Mesenchymal stem cell (in vitro differentiated cells and primary cell): ENCODE measurements at regions not wholly inside any gene's neighbourhood (a gene's known extent, or its start where the extent isn't known, plus 50 kb on each side); places are given as distances from the start of the nearest gene placed in this dataset.
A peak's percentile ranks its signal among the peaks of the same experiment; 100 is the strongest.

Experiments used
- DNase-seq: peaks from one replicate; pipeline ENCODE4 v3.0.0-alpha.2; 2013
- H2AFZ ChIP-seq: one replicate; pipeline ENCODE4 v1.6.1; 2013; ENCODE audit warnings: low read depth, mild to moderate bottlenecking, control low read depth, inconsistent platforms, low read length, moderate library complexity
- H2AK5ac ChIP-seq: 2 replicates; pipeline ENCODE4 v1.6.1; 2013; ENCODE audit warnings: low read length, moderate library complexity, mild to moderate bottlenecking, inconsistent platforms; ENCODE audit not compliant: severe bottlenecking
- H2BK120ac ChIP-seq: one replicate; pipeline ENCODE4 v1.6.1; 2013; ENCODE audit warnings: low read depth, mild to moderate bottlenecking, inconsistent platforms, low read length, moderate library complexity
- H2BK12ac ChIP-seq, 2 experiments: one replicate each; pipeline ENCODE4 v1.6.1; 2013; ENCODE audit warnings: inconsistent platforms in 2 of 2, low read length in 2 of 2, mild to moderate bottlenecking in 2 of 2, moderate library complexity in 2 of 2, control low read depth in 1 of 2
- H2BK15ac ChIP-seq: one replicate; pipeline ENCODE4 v1.6.1; 2013; ENCODE audit warnings: mild to moderate bottlenecking, low read depth, inconsistent platforms; ENCODE audit not compliant: poor library complexity, severe bottlenecking
- H2BK5ac ChIP-seq: 2 replicates; pipeline ENCODE4 v1.6.1; 2013; ENCODE audit warnings: low read depth, mild to moderate bottlenecking, low read length, control low read depth, inconsistent platforms; ENCODE audit not compliant: poor library complexity, severe bottlenecking
- H3K14ac ChIP-seq, 2 experiments: one replicate each; pipeline ENCODE4 v1.6.1; 2013; ENCODE audit warnings: inconsistent platforms in 2 of 2, low read length in 2 of 2, control low read depth in 1 of 2, mild to moderate bottlenecking in 1 of 2, moderate library complexity in 1 of 2
- H3K18ac ChIP-seq, 2 experiments: one replicate each; pipeline ENCODE4 v1.6.1; 2013; ENCODE audit warnings: inconsistent platforms in 2 of 2, low read length in 2 of 2, control low read depth in 1 of 2, low read depth in 1 of 2, mild to moderate bottlenecking in 1 of 2
- H3K23ac ChIP-seq, 2 experiments: one replicate each; pipeline ENCODE4 v1.6.1; 2013; ENCODE audit warnings: inconsistent platforms in 2 of 2, low read length in 2 of 2, mild to moderate bottlenecking in 2 of 2, moderate library complexity in 2 of 2, control low read depth in 1 of 2
- H3K27ac ChIP-seq: 2 replicates; pipeline ENCODE4 v1.5.1; 2013; ENCODE audit warnings: mild to moderate bottlenecking, moderate library complexity, low read length, control low read depth, inconsistent platforms; ENCODE audit not compliant: poor library complexity, severe bottlenecking
- H3K27me3 ChIP-seq, 2 experiments: 2 replicates each; pipeline versions ENCODE4 v1.6.1 to v1.7.0; 2013; ENCODE audit warnings: low read length in 2 of 2, mild to moderate bottlenecking in 2 of 2, moderate library complexity in 2 of 2, control low read depth in 1 of 2, inconsistent platforms in 1 of 2; ENCODE audit not compliant: control insufficient read depth in 1 of 2, insufficient read depth in 1 of 2
- H3K36me3 ChIP-seq, 2 experiments: 2 replicates each; pipeline versions ENCODE4 v1.6.1 to v1.7.0; 2013; ENCODE audit warnings: low read length in 2 of 2, control low read depth in 1 of 2, inconsistent platforms in 1 of 2, low read depth in 1 of 2, mild to moderate bottlenecking in 1 of 2; ENCODE audit not compliant: insufficient read depth in 2 of 2, control insufficient read depth in 1 of 2
- H3K4ac ChIP-seq, 2 experiments: one replicate each; pipeline ENCODE4 v1.6.1; 2013; ENCODE audit warnings: inconsistent platforms in 2 of 2, low read length in 2 of 2, mild to moderate bottlenecking in 2 of 2, moderate library complexity in 2 of 2, control low read depth in 1 of 2, low read depth in 1 of 2
- H3K4me1 ChIP-seq: 2 replicates; pipeline ENCODE4 v1.6.1; 2013; ENCODE audit warnings: low read depth, low read length, control low read depth; ENCODE audit not compliant: control insufficient read depth, insufficient read depth
- H3K4me2 ChIP-seq: 2 replicates; pipeline ENCODE4 v1.6.1; 2013; ENCODE audit warnings: low read length, mild to moderate bottlenecking, inconsistent platforms; ENCODE audit not compliant: poor library complexity, severe bottlenecking
- H3K4me3 ChIP-seq, 2 experiments: 2 replicates each; pipeline versions ENCODE4 v1.5.1 to v1.7.0; 2013; ENCODE audit warnings: low read length in 2 of 2, mild to moderate bottlenecking in 2 of 2, control low read depth in 1 of 2, low read depth in 1 of 2; ENCODE audit not compliant: insufficient read depth in 1 of 2
- H3K79me1 ChIP-seq: replicated peaks from 2 replicates; pipeline ENCODE4 v1.6.1; 2013; ENCODE audit warnings: mild to moderate bottlenecking, control low read depth, low read length, inconsistent platforms; ENCODE audit not compliant: poor library complexity, severe bottlenecking
- H3K9ac ChIP-seq: 2 replicates; pipeline ENCODE4 v1.7.0; 2013; ENCODE audit warnings: mild to moderate bottlenecking, low read length, moderate library complexity
- H3K9me3 ChIP-seq: 2 replicates; pipeline ENCODE4 v1.7.0; 2013; ENCODE audit warnings: mild to moderate bottlenecking, low read length; ENCODE audit not compliant: control insufficient read depth
- H4K8ac ChIP-seq: one replicate; pipeline ENCODE4 v1.6.1; 2013; ENCODE audit warnings: inconsistent platforms, mild to moderate bottlenecking, low read length, moderate library complexity
- H4K91ac ChIP-seq: one replicate; pipeline ENCODE4 v1.6.1; 2013; ENCODE audit warnings: mild to moderate bottlenecking, low read length, inconsistent platforms
- WGBS: methylation state at CpG from one replicate; pipeline ENCODE4 v1.1.7; 2013; ENCODE audit warnings: mixed read lengths; 5-methylcytosine and 5-hydroxymethylcytosine counted together

DNA sequence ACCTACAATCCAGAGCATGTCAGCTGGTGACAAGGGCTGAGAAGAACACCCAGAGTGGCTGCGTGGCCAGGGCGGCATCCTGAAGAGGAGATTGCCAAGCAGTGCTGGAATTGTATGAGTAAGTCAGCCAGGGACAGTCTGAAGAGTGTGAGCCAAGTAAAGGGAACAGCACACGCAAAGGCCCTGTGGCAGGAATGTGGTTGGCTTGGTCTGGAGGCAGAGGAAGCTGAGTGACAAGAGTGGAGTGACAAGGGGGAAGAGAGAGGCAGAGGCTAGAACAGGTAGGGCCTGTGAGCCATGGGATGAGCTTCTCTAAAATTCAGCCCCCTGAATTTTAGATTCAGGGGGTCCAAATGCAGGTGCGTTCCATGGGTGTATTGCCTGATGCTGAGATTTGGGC lies 53.7 kb upstream of the UQCRFS1 start:
- Histone ChIP-seq H2BK12ac (no peak overlapping the region), H2BK15ac (no peak overlapping the region), H3K27ac (no peak overlapping the region), H3K4me3 (no peak overlapping the region), H3K18ac (no peak overlapping the region), H3K4me1 (no peaks in the 10 kb centered on the region), H4K91ac (no peak overlapping the region), H3K14ac (no peak overlapping the region), H3K9me3 (no peaks in the 10 kb centered on the region), H2AFZ (no peak overlapping the region), H4K8ac (no peak overlapping the region), H3K36me3 (no peaks in the 10 kb centered on the region), H3K9ac (no peak overlapping the region), H3K4me2 (no peak overlapping the region), H3K79me1 (no peaks in the 10 kb centered on the region), H3K27me3 (peaks cover 0 to 51% of the 10 kb centered on the region in 2 experiments), H2BK5ac (no peak overlapping the region), H3K23ac (no peak overlapping the region), H2AK5ac (no peak overlapping the region), H2BK120ac (no peak overlapping the region), H3K4ac (no peak overlapping the region)
- WGBS: 79% methylated on average over 4 of the region's 4 CpGs
- no peak for DNase-seq

DNA sequence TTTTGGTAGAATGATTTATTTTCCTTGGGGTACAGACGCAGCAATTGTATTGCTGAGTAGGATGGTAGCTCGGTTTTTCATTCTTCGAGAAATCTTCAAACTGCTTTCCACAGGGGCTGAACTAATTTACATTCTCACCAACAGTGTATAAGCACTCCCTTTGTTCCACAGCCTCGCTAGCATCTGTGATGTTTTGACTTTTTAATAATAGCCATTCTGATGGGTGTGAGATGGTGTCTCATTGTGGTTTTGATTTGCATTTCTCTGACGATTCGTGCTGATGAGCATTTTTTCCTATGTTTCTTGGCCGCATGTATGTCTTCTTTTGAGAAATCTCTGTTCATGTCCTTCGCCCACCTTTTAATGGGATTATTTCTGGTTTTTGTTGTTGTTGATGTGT lies 54.8 kb upstream of the UQCRFS1 start:
- no peak overlapping the region for H3K18ac ChIP-seq
- no peak overlapping the region for H3K4me2 ChIP-seq
- H2AK5ac ChIP-seq: no peak overlapping the region
- H3K4ac ChIP-seq: no peak overlapping the region
- no peak for DNase-seq
- no peak overlapping the region for H3K23ac ChIP-seq
- H3K4me3 ChIP-seq: no peak overlapping the region
- no peak overlapping the region for H3K9ac ChIP-seq
- H3K79me1 ChIP-seq: no peaks in the 10 kb centered on the region
- no peak overlapping the region for H3K14ac ChIP-seq
- no peak overlapping the region for H4K91ac ChIP-seq
- no peak overlapping the region for H3K27ac ChIP-seq
- no peaks in the 10 kb centered on the region for H3K36me3 ChIP-seq
- 89% methylated on average over 5 of the region's 8 CpGs for WGBS
- H3K9me3 ChIP-seq: no peaks in the 10 kb centered on the region
- H2BK120ac ChIP-seq: no peak overlapping the region
- no peak overlapping the region for H2BK12ac ChIP-seq
- peaks cover 0 to 51% of the 10 kb centered on the region in 2 experiments for H3K27me3 ChIP-seq
- H4K8ac ChIP-seq: no peak overlapping the region
- H2BK5ac ChIP-seq: no peak overlapping the region
- no peak overlapping the region for H2AFZ ChIP-seq
- H3K4me1 ChIP-seq: no peaks in the 10 kb centered on the region
- H2BK15ac ChIP-seq: no peak overlapping the region

DNA sequence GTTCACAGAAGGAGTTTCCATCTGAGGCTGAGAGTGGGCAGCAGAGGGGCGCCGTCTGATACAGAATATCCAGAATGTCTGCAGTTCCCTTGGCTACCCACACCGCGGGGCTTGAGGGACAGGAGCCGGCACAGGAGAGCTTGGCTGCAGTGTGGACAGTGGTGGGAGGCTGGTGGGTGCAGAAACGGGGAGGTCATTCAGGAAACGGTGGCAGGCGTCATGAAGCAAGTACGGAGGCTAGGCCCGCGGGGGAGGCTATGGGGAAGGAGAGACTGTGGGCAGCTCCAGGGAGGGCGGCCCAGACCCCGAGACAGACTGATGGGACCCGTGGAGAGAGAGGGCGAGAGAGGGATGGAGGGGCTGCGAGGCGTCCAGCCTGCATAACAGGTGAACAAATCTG lies 55.2 kb upstream of the UQCRFS1 start:
- Histone ChIP-seq H3K4me3 (peak overlapping the region in 1 of 2 experiments; percentile 33), H2BK15ac (no peak overlapping the region), H3K9me3 (no peaks in the 10 kb centered on the region), H3K36me3 (no peaks in the 10 kb centered on the region), H2BK120ac (no peak overlapping the region), H3K79me1 (no peaks in the 10 kb centered on the region), H3K23ac (no peak overlapping the region), H3K27me3 (peaks cover 0 to 48% of the 10 kb centered on the region in 2 experiments), H4K8ac (no peak overlapping the region), H3K27ac (no peak overlapping the region), H2AFZ (no peak overlapping the region), H3K4ac (no peak overlapping the region), H3K9ac (no peak overlapping the region), H2BK5ac (no peak overlapping the region), H2AK5ac (no peak overlapping the region), H3K18ac (no peak overlapping the region), H3K4me2 (no peak overlapping the region), H3K4me1 (no peaks in the 10 kb centered on the region), H2BK12ac (no peak overlapping the region), H3K14ac (no peak overlapping the region), H4K91ac (no peak overlapping the region)
- WGBS: 84% methylated on average over 17 of the region's 17 CpGs
- no peak for DNase-seq

DNA sequence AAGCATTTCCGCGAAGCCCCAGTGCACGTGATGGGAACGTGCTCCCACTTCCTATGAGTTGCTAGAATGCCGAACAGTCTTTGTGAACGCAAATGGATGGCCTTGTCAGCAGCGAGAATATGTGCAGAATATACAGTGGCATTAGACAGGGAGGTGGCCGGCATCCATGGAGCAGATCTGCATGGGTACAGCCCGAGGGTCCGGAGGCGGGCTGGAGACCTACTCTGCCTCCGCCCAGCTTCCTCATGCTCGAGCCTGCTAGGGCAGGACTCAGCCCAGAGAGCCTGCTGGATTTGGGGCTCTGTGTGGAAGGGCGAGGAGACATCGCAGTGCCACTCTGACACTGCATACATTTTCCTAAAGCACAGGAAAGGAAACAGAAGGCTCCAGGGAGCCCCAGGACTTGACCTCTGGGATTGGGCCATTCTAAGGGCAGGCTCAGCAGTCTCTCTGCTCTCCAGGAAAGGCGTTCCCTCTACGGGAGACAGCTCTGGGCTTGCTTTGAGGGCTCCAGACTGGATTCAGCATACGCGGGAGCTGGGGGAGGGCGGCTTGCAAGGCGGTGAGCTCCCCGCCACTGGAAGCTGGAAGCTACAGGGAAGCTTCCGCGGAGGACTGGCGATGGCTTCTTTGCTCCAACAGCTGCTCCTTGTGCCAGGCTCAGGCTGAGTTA lies 55.9 kb upstream of the UQCRFS1 start:
- H4K8ac ChIP-seq: no peak overlapping the region
- H3K4me2 ChIP-seq: no peak overlapping the region
- no peak overlapping the region for H3K27ac ChIP-seq
- 61% methylated on average over 25 of the region's 25 CpGs for WGBS
- H3K9ac ChIP-seq: no peak overlapping the region
- no peak overlapping the region for H2BK5ac ChIP-seq
- H3K18ac ChIP-seq: no peak overlapping the region
- no peak overlapping the region for H3K4me3 ChIP-seq
- H2AK5ac ChIP-seq: no peak overlapping the region
- no peak overlapping the region for H2AFZ ChIP-seq
- no peak overlapping the region for H4K91ac ChIP-seq
- H3K4me1 ChIP-seq: no peaks in the 10 kb centered on the region
- H3K27me3 ChIP-seq: peaks cover 0 to 44% of the 10 kb centered on the region in 2 experiments
- H3K14ac ChIP-seq: no peak overlapping the region
- no peaks in the 10 kb centered on the region for H3K36me3 ChIP-seq
- H2BK120ac ChIP-seq: no peak overlapping the region
- no peak overlapping the region for H3K4ac ChIP-seq
- no peak overlapping the region for H3K23ac ChIP-seq
- H3K9me3 ChIP-seq: no peaks in the 10 kb centered on the region
- no peak overlapping the region for H2BK12ac ChIP-seq
- H2BK15ac ChIP-seq: no peak overlapping the region
- DNase-seq: no peak
- no peaks in the 10 kb centered on the region for H3K79me1 ChIP-seq
